ENCODE measurements at regions not wholly inside any gene's neighbourhood (a gene's known extent, or its start where the extent isn't known, plus 50 kb on each side); places are given as distances from the start of the nearest gene placed in this dataset.

DNA sequence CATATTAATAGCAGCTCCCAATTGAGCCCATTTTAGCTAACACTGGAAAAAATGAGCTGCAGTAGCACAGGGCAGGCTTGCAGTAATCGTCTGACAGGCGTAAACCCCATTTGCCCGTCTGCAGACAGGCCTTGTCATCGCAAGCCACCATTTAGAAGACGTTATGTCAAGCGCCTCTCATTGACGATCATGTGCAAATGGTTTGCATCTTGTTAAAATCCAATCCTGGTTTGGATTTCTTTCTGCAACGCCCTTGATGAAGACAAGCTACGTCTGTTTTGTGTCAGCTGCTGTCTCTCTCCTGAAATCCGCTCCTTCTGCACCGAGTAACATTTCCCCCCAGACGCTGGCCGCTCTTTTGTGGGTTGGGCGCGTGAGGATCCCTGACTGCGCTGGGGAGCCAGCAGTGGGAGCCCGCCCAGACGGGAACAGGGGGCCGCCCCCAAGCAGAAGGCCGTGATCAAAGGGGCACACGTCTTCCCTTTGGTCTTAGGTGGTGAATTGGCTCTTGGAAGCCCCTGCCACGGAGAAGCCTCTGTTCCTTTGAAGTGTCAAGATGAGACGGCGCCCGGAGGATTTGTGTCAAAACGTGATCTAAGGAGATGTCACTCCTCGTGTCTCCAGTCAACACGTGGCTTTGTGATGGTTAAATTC, 84.2 kb upstream of the GPC1 start:
- DNase-seq (ENCODE audit: low spot score) = no peak
- H3K4me1 ChIP-seq (ENCODE audit: insufficient read depth, low read length, poor library complexity, severe bottlenecking) = no peaks in the 10 kb centered on the region
- H3K27me3 ChIP-seq (replicated peaks; ENCODE audit: insufficient read depth, low read depth, low read length, poor library complexity) = no peaks in the 10 kb centered on the region
- no peaks in the 10 kb centered on the region for H3K9me3 ChIP-seq (ENCODE audit: low read depth, low read length, poor library complexity, severe bottlenecking)
- TF ChIP-seq CTCF (conservative IDR thresholded peaks at IDR 0.05; ENCODE audit: low read depth, low read length) = no peak
- TF ChIP-seq EZH2 (IDR thresholded peaks at IDR 0.05; ENCODE audit: borderline replicate concordance, low read depth, low read length, poor library complexity, severe bottlenecking) = no peak
- no peak overlapping the region for H3K27ac ChIP-seq (ENCODE audit: low read depth, low read length, poor library complexity, severe bottlenecking)
- no TSS peak for BruUV-seq (replicated peaks)
- no peaks in the 10 kb centered on the region for H3K36me3 ChIP-seq (ENCODE audit: insufficient read depth, low read length, poor library complexity, severe bottlenecking)
- CTCF ChIA-PET = no interaction called here
- no peak overlapping the region for H3K4me3 ChIP-seq (ENCODE audit: low read depth, low read length, poor library complexity, severe bottlenecking)
- intact Hi-C loops (cut with micrococcal nuclease; ENCODE audit: unreplicated experiment) = no loop called here
- POLR2A ChIA-PET (ENCODE audit: low non-redundant PET) = no interaction called here

GRCh38 chr2:240351826-240352426, 83.5 kb upstream of the GPC1 start:
- POLR2A ChIA-PET (ENCODE audit: low non-redundant PET) = no interaction called here
- Histone ChIP-seq H3K27ac (ENCODE audit: low read depth, low read length, poor library complexity, severe bottlenecking) (no peak overlapping the region), H3K4me3 (ENCODE audit: low read depth, low read length, poor library complexity, severe bottlenecking) (no peak overlapping the region), H3K9me3 (ENCODE audit: low read depth, low read length, poor library complexity, severe bottlenecking) (no peaks in the 10 kb centered on the region), H3K4me1 (ENCODE audit: insufficient read depth, low read length, poor library complexity, severe bottlenecking) (no peaks in the 10 kb centered on the region), H3K27me3 (replicated peaks; ENCODE audit: insufficient read depth, low read depth, low read length, poor library complexity) (no peaks in the 10 kb centered on the region), H3K36me3 (ENCODE audit: insufficient read depth, low read length, poor library complexity, severe bottlenecking) (no peaks in the 10 kb centered on the region)
- CTCF ChIA-PET = no interaction called here
- intact Hi-C loops (cut with micrococcal nuclease; ENCODE audit: unreplicated experiment) = no loop called here
- no peak for DNase-seq (ENCODE audit: low spot score)
- no peak for TF ChIP-seq EZH2 (IDR thresholded peaks at IDR 0.05; ENCODE audit: borderline replicate concordance, low read depth, low read length, poor library complexity, severe bottlenecking)
- no peak for TF ChIP-seq CTCF (conservative IDR thresholded peaks at IDR 0.05; ENCODE audit: low read depth, low read length)
- no TSS peak for BruUV-seq (replicated peaks)

DNA sequence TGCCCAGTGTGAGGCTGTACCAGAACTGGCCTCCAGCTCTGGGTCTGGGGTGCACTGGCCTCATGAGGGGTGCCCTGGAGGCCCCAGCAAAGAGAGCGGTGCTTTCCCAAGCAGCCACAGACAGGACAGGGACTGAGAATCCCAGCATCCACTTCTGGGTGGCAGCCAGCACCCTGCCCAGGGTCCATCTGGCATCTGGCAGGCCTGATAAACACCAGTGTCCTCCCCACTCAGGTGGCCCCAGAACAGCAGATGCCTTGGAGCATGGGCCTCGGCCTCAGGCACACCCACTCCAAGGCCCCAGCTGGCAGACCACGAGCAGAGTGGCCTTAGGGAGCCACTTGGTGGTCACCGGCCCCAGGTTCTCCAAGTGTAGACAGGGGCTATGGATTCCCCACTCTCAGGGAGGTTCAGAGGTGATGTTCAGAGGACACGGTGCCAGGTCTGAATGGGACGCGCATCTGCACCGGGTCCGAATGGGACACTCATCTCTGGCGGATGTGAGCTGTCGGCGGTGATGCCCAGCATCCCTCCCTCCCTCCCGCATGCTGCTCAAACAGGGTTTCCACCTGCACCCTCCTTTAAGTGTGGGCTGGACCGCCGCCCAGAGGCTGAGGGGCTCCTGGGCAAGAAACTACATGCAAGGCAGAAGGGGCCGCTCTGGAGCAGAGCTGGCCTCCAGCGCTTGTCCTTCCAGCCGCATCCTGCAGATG, 82.2 kb upstream of the GPC1 start:
- H3K36me3 ChIP-seq (ENCODE audit: insufficient read depth, low read length, poor library complexity, severe bottlenecking) = no peaks in the 10 kb centered on the region
- intact Hi-C loops (cut with micrococcal nuclease; ENCODE audit: unreplicated experiment) = no loop called here
- no peak overlapping the region for H3K4me3 ChIP-seq (ENCODE audit: low read depth, low read length, poor library complexity, severe bottlenecking)
- no peak overlapping the region for H3K27ac ChIP-seq (ENCODE audit: low read depth, low read length, poor library complexity, severe bottlenecking)
- POLR2A ChIA-PET (ENCODE audit: low non-redundant PET) = no interaction called here
- H3K27me3 ChIP-seq (replicated peaks; ENCODE audit: insufficient read depth, low read depth, low read length, poor library complexity) = no peaks in the 10 kb centered on the region
- BruUV-seq (replicated peaks) = no TSS peak
- H3K4me1 ChIP-seq (ENCODE audit: insufficient read depth, low read length, poor library complexity, severe bottlenecking) = no peaks in the 10 kb centered on the region
- CTCF ChIA-PET = no interaction called here
- DNase-seq (ENCODE audit: low spot score) = no peak
- TF ChIP-seq CTCF (conservative IDR thresholded peaks at IDR 0.05; ENCODE audit: low read depth, low read length) (no peak), EZH2 (IDR thresholded peaks at IDR 0.05; ENCODE audit: borderline replicate concordance, low read depth, low read length, poor library complexity, severe bottlenecking) (no peak)
- no peaks in the 10 kb centered on the region for H3K9me3 ChIP-seq (ENCODE audit: low read depth, low read length, poor library complexity, severe bottlenecking)

Measured in A673 (cell line).